ENCODE measurements at regions not wholly inside any gene's neighbourhood (a gene's known extent, or its start where the extent isn't known, plus 50 kb on each side); places are given as distances from the start of the nearest gene placed in this dataset.

- DNase-seq (ENCODE audit: low read depth): no peak
- TF ChIP-seq CTCF (IDR thresholded peaks at IDR 0.05; ENCODE audit: insufficient read depth, low read depth, low read length, missing control alignments): no peak
- no peak overlapping the region for H3K4me3 ChIP-seq (ENCODE audit: low read depth, low read length)
Measured at GRCh38 chr18:42689310-42689709, 426.2 kb downstream of the RIT2 start.
